ENCODE measurements at regions not wholly inside any gene's neighbourhood (a gene's known extent, or its start where the extent isn't known, plus 50 kb on each side); places are given as distances from the start of the nearest gene placed in this dataset.
"Not testable (repeated sequence)": the region's sequence is repeated elsewhere in the genome, so short reads cannot be mapped to it uniquely, and the experiment has no call there.

- DNase-seq, result no peak
Observed at GRCh38 chr3:110246796-110247376, 824.7 kb upstream of the NECTIN3 start.

- no peak for DNase-seq
Observed at GRCh38 chr3:110248666-110249065, 823.0 kb upstream of the NECTIN3 start.

GRCh38 chr3:110253794-110254193, 817.8 kb upstream of the NECTIN3 start:
- DNase-seq, result no peak

GRCh38 chr3:110254591-110254990, 817.0 kb upstream of the NECTIN3 start:
- no peak for DNase-seq

- DNase-seq, result no peak
Observed at GRCh38 chr3:110261141-110261540, 810.5 kb upstream of the NECTIN3 start.

GRCh38 chr3:110262896-110263295, 808.7 kb upstream of the NECTIN3 start:
- no peak for DNase-seq

GRCh38 chr3:110265302-110265701, 806.3 kb upstream of the NECTIN3 start:
- no peak for DNase-seq

- DNase-seq, result no peak
Observed at GRCh38 chr3:110267304-110267845, 804.2 kb upstream of the NECTIN3 start.

GRCh38 chr3:110272525-110272924, 799.1 kb upstream of the NECTIN3 start:
- DNase-seq, result no peak

- no peak for DNase-seq
Observed at GRCh38 chr3:110291886-110292501, 779.6 kb upstream of the NECTIN3 start.

GRCh38 chr3:110293660-110294059, 778.0 kb upstream of the NECTIN3 start:
- no peak for DNase-seq

GRCh38 chr3:110296885-110297284, 774.7 kb upstream of the NECTIN3 start:
- DNase-seq, result no peak

- no peak for DNase-seq
Observed at GRCh38 chr3:110301781-110302180, 769.8 kb upstream of the NECTIN3 start.

- DNase-seq, result no peak
Observed at GRCh38 chr3:110307065-110307809, 764.4 kb upstream of the NECTIN3 start.

GRCh38 chr3:110311541-110311940, 760.1 kb upstream of the NECTIN3 start:
- no peak for DNase-seq

- peak; percentile 60 for DNase-seq
Observed at GRCh38 chr3:110314512-110315114, 757.0 kb upstream of the NECTIN3 start.

GRCh38 chr3:110318108-110318507, 753.5 kb upstream of the NECTIN3 start:
- DNase-seq, result no peak

- no peak for DNase-seq
Observed at GRCh38 chr3:110323349-110323748, 748.3 kb upstream of the NECTIN3 start.

- DNase-seq, result no peak
Observed at GRCh38 chr3:110324171-110324705, 747.4 kb upstream of the NECTIN3 start.

GRCh38 chr3:110327870-110328269, 743.7 kb upstream of the NECTIN3 start:
- DNase-seq, result no peak

GRCh38 chr3:110331562-110331961, 740.1 kb upstream of the NECTIN3 start:
- not testable (repeated sequence) for DNase-seq

GRCh38 chr3:110332629-110333028, 739.0 kb upstream of the NECTIN3 start:
- no peak for DNase-seq

GRCh38 chr3:110341047-110341446, 730.6 kb upstream of the NECTIN3 start:
- no peak for DNase-seq
